AG08395 (cell line): ENCODE measurements at regions not wholly inside any gene's neighbourhood (a gene's known extent, or its start where the extent isn't known, plus 50 kb on each side); places are given as distances from the start of the nearest gene placed in this dataset.
"Not testable (repeated sequence)": the region's sequence is repeated elsewhere in the genome, so short reads cannot be mapped to it uniquely, and the experiment has no call there.

Experiments used
- DNase-seq: peaks from one replicate; pipeline ENCODE4 v3.0.0; 2012; ENCODE audit warnings: mixed read lengths, low spot score

DNA sequence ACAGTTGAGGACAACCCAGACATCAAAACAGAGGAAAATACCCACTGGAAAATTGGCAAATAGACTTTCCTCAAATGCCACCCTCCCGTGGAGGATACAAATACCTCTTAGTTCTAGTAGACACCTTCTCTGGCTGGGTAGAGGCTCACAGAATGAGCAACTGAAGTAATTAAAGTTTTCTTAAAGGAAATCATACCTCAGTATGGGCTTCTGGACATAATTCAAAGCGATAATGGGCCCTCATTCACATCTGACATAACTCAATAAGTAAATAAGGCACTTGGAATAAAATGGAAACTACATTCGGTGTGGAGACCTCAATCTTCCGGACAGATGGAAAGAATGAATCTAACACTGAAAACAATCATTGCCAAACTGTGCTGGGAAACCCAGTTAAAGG, 115.2 kb upstream of the PLCL2 start:
- no peak for DNase-seq

DNA sequence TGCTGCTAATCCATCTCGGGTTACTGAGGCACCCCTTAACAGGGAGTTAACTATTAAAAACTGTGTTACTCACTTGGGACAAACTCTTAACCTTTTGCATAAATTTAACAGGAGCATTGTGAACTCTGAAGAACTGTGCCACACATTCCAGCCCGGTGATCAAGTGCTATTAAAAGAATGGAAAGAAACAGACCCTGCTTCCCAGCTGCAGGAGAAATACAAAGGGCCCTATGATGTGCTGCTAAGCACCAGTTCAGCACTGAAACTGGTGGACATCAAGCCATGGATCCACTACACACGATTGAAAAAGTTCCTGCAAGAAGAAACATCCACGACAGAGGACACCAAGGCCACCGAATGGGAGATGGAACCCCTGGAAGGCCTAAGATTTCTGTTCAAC, 114.7 kb upstream of the PLCL2 start:
- DNase-seq: no peak

DNA sequence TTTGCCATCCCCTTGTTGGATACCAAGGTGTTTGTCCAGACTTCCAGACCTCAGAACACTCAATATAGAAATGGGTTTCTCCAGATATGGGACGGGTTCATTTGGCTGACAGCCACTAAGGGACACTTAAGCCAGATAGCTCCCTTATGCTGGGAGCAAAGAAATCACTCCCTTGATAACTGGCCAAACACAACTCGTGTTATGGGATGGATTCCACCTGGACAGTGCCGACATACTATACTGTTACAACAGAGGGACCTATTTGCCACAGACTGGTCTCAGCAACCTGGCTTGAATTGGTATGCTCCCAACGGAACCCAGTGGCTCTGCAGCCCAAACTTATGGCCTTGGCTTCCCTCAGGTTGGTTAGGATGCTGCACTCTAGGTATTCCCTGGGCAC, 114.0 kb upstream of the PLCL2 start:
- no peak for DNase-seq

DNA sequence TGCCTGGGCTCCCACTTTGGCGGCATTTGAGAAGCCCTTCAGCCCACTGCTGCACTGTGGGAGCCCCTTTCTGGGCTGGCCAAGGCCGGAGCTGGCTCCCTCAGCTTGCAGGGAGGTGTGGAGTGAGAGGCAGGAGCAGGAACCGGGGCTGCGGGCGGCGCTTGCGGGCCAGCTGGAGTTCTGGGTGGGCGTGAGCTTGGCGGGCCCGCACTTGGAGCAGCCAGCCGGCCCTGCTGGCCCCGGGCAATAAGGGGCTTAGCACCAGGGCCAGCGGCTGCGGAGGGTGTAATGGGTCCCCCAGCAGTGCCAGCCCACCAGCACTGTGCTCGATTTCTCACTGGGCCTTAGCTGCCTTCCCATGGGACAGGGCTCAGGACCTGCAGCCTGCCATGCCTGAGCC, 111.2 kb upstream of the PLCL2 start:
- DNase-seq: not testable (repeated sequence)

DNA sequence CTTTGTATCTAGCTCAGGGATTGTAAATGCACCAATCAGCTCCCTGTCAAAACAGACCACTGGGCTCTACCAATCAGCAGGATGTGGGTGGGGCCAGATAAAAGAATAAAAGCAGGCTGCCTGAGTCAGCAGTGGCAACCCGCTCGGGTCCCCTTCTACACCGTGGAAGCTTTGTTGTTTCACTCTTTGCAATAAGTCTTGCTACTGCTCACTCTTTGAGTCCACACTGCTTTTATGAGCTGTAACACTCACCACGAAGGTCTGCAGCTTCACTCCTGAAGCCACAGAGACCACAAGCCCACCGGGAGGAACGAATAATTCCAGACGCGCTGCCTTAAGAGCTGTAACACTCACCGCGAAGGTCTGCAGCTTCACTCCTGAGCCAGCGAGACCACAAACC, 110.2 kb upstream of the PLCL2 start:
- DNase-seq: not testable (repeated sequence)

DNA sequence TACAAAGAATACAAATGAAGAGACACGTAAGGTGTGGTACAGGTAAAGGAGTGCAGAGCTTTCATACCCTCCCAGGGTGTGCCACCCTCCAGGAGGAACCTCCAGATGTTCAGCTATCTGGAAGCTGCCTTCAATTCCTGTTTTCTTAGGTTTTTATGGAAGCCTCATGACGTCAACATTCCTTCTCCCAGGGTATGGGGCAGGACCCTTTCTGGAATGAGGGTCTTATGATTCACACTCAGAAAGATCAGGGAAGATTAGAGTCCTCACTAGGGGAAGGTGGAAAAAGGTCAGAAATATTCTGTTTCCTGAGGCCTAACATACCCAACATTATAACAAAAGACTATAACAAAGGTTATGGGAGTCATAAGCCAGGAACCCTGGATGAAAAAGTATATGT, 99.8 kb upstream of the PLCL2 start:
- DNase-seq: no peak

DNA sequence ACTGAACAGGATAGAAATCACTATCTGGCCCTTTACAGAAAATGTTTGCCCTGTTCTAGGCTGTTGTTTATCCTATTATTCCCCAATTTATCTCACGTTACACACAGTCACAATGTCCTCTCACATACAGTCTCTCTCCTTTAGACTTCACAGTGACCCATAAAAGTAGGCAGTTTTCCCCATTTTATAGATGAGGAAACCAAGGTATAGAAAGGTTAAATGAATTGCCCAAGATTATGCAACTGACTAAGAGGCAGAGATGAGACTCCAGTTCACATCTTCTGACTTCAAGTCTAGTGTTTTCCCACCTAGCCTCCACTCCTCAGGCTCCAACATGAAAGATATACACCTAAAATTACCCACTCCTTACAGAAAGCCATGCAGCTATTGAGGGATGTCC, 99.3 kb upstream of the PLCL2 start:
- DNase-seq: no peak

DNA sequence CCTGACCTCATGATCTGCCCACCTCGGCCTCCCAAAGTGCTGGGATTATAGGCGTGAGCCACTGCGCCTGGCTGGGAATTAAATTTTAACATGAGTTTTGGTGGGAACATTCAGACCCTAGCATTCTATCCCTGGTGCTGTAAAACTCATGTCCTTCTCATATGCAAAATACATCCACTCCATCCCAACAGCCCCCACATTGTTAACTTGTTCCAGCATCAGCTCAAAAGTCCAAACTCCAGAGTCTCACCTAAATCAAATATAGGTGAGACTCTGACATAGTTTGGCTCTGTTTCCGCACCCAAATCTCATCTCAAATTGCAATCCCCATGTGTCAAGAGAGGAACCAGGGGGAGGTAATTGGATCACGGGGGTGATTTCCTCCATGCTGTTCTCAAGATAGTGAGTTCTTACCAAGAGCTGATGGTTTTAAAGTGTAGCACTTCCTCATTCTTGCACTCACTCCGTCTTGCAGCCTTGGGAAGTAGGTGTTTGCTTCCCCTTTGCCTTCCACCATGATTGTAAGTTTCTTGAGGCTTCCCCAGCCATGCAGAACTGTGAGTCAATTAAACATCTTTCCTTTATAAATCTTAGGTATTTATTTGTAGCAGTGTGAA, 96.2 kb upstream of the PLCL2 start:
- DNase-seq: no peak

DNA sequence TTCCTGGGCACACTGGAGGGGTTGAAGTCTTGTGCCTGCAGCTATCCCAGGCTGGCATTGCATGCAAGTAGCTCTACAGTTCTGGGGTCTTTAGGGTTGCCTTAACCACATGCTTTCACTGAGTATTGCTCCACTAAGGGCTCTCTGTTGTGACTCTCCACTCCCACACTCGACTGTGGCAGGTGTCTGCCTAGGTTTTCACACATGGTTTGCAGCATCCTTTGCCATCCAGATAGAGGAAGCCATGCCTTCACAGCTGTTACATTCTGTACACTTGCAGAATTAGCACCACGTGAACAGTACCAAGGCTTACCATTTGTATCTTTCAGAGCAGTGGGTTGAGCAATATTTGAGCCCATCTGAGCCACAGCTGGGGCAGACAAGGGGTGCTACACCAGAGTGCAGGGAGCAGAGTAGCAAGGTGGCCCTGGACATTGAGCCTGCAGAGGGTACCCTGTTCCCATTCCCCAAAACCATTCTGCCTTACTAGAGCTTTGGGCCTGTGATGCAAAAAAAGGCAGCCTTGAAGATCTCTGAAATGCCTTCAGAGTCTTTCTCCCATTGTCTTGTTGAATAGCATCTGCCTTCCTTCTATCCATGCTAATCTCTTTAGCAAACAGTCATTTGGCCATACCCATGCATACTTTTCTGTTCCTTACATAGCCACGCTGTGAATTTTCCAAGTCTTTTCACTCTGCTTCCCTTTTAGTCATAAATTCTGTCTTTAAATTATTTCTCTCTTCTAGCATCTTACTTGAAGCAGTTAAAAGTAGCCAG, 95.2 kb upstream of the PLCL2 start:
- DNase-seq: no peak

DNA sequence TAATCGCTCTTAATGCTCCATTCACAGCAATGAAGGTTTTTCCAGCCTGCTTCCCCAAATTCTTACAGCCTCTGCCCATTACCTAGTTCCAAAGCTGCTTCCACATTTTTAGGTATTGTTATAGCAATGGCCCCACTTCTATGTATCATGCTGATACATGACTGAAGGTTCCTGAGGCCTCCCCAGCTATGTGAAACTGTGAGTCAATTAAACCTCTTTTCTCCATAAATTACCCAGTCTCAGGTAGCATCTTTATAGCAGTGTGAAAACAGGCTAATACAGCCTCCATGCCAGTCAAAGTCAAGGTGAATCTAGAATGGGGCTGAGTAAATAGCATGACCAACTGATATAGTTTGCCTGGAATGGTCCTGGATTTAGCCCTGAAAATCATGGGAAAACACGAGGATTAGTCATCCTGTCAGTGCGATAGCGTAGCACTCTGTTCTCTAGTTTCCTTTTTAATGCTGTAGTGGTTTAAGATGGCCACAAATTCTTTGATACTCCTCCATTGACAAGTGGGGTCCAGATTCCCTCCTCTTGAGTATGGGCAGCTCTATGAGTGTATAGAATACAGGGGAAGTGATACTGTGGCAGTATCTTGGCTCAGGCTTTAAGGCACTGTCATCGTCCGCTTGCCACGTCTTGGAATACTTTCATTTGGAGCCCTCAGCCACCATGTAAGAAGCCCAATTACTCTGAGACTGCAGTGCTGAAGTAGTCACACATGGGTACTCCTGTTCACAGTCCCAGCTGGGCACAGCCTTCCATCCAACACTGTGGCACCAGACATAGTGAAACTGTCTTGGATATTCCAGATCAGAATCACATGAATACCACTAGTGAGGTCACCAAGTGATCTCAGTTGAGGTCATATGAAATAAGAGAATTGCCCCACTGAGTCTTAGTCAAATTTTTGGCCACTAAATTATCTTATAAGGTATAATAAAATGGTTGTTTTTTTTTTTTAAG, 94.0 kb upstream of the PLCL2 start:
- no peak for DNase-seq

DNA sequence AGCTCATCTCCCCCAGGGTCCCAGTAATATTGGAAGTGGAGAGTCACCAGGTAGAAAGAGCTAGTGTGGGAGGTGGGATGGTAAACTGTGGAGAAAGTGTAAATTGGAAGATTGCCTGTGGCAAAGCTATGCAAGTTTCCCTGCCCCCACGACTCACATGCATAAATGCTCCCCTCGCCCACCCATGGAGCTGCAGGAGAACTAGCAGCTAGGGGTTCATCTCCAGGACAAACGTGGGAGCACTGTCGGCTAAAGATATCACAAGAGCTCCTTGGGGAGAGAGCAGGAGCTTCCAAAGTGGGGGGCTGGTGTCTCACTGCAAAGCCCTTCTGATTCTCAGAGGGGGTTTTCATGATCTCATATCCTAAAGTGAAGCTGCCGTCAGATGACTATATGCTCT, 91.4 kb upstream of the PLCL2 start:
- no peak for DNase-seq

DNA sequence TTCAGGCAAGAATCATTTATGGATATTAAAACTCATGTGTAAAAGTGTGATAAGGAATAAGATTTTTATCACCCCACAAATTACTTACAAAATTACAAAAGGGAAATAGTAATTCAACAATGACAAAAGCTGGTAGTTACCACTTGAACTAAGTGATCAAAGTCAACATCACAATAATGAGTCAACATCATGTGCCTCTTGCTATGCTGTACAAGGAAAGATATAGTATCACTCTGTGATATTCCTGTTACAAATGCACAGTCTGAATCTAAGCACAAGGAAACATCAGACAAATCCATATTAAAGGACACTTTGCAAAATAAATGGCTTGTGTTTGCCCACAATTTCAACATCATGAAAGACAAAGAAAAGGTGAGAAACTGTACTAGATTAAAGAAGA, 90.5 kb upstream of the PLCL2 start:
- DNase-seq: no peak

DNA sequence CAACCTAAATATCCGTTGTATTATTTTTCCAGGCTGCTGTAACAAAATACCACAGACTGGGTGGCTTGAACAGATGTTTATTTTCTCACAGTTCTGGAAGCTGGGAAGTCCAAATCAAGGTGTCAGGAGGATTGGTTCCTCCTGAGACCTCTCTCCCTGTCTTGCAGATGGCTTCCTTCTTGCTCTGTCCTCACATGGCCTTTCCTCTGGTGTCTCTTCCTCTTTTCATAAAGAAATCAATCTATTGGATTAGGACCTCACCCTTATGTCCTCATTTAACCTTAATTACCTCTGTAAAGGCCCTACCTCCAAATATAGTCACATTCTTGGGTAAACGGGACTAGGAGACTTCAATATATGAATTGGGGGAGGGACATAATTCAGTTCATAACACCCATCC, 89.2 kb upstream of the PLCL2 start:
- no peak for DNase-seq

DNA sequence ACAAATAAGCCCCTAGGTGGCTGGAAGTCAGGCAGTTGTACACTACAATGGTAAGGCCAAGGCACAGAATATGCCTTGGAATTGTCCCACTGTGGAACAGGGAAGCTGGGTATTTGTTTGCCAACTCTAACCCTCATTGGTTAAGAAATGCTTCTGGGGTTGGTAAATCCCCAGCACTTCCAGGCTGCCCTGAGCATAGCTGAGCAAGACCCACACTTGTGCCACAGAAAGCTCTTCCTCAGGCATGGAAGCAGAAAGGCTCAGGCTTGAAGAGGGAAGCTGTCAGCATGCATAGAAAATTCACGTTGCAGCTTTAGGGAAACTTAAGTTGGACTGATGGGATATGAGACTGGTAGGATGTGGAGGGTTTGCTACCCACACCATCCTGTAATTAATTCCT, 86.9 kb upstream of the PLCL2 start:
- no peak for DNase-seq

DNA sequence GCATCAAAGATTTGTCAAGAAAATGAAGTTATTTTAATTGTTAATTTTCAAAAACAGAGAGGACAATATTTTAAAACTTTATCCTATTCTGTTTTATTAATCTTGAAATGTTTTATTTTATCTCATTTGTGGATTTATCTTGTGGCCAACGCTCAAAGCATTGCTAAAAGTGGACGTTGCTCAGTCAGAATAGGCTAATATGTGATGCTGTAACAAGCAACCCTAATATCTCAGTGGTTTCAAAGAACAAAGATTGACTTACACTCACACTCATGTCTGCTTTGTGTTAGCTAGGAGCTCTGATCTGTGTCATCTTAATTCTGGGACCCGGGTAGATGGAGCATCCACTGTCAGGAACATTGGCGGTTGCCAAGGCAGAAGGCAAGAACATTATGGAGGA, 86.0 kb upstream of the PLCL2 start:
- no peak for DNase-seq

DNA sequence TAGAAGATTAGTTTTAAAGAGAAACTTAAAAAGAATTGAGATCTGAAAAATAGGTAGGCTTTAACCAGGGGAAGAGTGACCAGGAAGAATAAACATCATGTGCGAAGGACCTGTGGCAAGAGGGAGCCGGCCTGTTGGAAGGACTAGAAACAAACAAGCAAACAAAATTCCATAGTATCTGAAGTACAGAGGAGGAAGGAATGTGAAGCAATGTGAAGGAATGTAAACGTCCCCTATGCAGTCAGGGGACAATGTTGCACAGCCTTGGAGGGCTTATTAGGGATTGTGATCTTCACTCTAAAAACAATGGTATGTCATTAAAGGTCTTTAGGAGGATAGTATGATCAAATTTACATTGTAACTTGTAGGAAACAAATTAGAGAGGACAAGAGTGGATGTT, 84.4 kb upstream of the PLCL2 start:
- no peak for DNase-seq

DNA sequence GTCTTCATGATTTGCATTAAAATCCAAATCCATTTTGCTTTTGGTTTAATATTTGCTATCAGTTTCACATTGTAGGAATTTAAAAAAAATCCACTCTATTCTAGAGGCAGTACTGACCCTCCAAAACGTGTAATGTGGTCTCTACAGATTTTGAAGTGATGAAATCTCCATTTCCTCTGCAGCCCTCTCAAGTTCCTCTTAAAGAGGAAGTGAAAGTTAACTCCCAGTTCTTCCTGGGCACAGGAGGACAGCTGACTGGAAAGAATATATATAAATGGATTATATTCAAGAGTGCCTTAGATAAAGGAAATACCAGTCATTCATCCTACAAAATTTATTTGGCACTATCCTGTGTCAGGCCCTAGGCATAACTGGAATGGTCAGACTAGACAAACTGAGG, 83.5 kb upstream of the PLCL2 start:
- DNase-seq: no peak

DNA sequence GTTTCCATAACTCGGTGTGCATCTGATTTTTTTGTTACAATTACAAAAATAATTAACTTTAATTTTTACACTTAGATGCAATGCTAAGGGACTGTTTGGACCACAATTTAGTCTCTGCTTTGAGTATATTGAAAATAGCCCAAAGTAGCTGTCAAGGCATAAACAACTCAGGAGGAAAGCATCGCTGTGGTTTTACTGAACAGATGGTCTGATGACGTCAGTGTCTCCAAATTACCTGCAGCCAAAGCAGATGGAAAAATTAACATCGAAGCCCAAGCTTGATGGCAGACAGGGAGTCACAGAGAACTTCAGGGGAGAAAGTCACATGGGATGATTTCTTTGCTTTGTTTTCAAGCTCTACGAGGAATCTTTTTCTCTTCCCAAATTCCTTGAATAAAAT, 83.1 kb upstream of the PLCL2 start:
- peak; percentile 30 for DNase-seq

DNA sequence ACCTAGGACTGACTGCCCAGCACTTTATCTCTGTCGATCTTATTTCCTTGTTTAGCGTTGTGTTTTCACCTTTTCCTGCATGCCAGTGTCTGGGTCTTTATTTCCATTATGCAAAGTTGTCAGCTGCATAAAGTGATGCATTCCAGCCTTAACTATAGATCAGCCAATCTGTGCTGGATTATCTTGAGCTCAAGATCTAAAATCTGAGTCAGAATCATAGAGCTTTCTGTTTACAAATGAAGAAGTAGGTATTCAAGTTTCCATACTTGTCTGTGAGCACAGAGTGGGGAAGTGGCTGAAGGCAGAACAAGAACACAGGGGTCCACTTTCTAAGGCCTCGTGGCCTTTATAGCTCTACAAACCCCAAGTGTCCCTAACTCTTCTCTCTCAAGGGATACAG, 82.4 kb upstream of the PLCL2 start:
- no peak for DNase-seq

DNA sequence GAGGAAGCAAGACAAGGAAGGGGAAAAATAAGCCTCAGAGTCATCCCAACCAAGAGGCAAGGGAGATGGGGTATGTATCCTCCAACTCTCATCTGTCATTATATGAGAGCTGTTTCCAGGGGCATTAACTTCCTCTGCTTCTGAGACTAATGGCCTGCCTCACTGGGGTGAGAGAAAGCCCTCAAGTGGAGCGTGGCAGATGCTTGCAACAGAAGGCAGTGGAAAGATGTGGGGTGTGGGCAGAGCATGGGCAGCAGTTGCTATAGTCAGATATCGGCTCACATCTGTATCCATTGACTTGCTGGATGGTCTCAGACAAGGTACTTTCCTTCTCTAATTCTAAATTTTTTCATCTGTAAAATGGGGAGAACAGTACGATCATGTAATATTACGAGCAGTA, 81.7 kb upstream of the PLCL2 start:
- no peak for DNase-seq

DNA sequence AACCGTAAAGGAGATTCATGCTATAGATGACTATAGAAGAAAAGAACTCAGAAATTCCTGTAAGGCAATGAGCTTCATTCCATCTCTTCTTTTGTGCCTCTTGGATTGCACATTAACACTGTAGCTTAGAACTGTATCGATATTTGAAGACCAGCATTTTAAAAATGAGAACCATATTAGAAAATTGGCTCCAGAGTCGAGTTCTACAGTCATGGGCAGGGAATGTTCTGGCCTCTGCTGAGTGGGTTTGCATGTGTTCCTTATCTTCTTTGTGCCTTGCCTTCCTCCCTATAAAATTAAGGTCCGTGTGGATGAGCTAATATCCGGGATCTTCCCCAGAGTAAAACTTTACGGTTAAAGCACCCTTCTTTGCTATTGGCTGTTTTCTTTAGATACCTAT, 77.4 kb upstream of the PLCL2 start:
- peak; percentile 59 for DNase-seq

DNA sequence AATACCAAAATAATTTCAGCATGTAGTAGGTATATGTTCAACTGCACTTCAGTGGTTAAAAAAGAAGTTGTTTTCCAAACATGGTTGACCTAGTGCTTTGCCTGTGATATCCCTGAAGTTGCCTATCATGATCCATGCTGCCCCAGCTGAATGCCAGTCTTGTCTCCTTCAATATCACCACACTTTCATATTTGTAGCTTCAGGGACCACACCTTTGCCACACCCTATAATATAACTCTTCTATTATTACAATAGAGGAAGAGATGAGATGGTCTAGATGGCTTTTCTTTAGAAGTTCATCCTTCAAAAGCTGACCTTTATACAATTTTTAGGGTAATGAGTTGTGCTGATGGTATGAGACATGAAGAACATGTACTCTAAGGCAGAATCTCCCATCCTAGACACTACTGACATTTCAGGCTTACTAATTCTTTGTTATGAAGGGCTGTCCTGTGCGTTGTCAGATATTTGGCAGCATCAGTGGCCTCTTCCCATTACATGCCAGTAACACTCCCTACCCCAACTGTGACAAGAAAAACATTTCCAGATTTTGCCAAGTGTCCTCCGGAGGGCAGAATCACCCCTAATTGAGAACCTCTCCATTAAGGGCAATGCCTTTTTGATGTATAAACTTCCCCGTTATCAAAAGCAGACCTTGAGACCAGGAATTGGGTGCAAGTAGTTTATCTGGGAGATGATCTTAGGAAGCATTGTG, 76.2 kb upstream of the PLCL2 start:
- DNase-seq: no peak
